NB4 (cell line): ENCODE measurements at regions not wholly inside any gene's neighbourhood (a gene's known extent, or its start where the extent isn't known, plus 50 kb on each side); places are given as distances from the start of the nearest gene placed in this dataset.

Experiments
- CTCF ChIP-seq: IDR thresholded peaks from one replicate; pipeline ENCODE4 v1.5.1; 2012; ENCODE audit warnings: low read depth, low read length
- MAX ChIP-seq: IDR thresholded peaks from 2 replicates; pipeline ENCODE4 v1.6.1; 2011; ENCODE audit warnings: low read depth, low read length
- MYC ChIP-seq: IDR thresholded peaks from 2 replicates; pipeline ENCODE4 v1.6.1; 2011; ENCODE audit warnings: low read depth, low read length
- POLR2A ChIP-seq: IDR thresholded peaks from 2 replicates; pipeline ENCODE4 v1.6.1; 2011; ENCODE audit warnings: mild to moderate bottlenecking; ENCODE audit not compliant: insufficient read length; ENCODE audit errors: extremely low read depth

DNA sequence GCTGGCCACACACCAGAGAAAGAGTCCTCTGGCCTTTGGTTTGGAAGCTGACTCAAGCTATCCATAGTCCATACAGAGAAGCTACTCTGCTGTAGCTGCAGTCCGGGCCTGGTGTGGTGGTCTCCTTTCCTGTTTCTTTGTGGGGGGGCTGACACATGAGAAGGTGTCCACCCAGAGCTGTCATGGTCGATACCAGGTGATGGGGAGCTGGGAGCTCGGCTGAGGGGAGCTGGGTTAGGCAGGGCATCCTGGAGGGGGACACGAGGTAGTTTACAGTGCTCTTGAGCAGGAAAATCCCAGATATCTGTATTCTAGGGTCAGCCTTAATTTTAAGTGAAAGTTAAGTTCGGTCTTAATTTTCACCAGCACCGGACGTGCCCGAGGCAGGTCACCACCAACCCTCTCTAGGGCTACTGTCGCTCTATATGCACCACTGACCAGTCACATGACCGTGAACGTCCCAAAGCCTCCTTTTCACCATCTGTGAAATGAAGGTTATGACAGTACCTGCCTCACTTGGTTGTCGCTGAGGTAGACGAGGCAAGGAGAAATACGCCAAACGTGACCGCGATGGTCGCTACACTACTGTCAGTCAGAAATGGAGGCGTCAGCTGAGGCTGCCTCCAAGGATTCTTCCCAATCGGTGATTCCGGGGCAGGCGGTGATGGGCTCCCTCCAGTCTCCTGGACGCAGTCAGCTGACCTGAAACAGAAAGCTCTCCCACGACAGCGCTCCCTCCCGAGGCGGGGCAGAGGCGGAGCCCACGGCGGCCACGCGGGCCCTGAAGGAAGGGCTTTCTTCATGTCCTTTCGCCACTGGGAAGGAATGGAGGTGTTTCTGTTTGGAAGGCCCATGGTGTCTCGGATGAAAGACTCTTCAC, 69.4 kb upstream of the SHH start:
- TF ChIP-seq POLR2A (no peak), CTCF (no peak), MAX (no peak), MYC (no peak)
